ENCODE measurements at regions not wholly inside any gene's neighbourhood (a gene's known extent, or its start where the extent isn't known, plus 50 kb on each side); places are given as distances from the start of the nearest gene placed in this dataset.

- TF ChIP-seq CTCF (IDR thresholded peaks at IDR 0.05 in 2 of 3, conservative IDR thresholded peaks at IDR 0.05 in 1 of 3; ENCODE audit: borderline replicate concordance in 1 of 3, insufficient read depth in 1 of 3, low read depth in 2 of 3, low read length in 2 of 3) (no peak), ZFX (IDR thresholded peaks at IDR 0.05) (no peak), POLR2A (IDR thresholded peaks at IDR 0.05; ENCODE audit: borderline replicate concordance, extremely low read depth, insufficient read depth, insufficient read length) (no peak)
Observed at GRCh38 chr13:73991884-73992283, 142.3 kb downstream of the KLF12 start (continued).

- Histone ChIP-seq H3K9me3 (ENCODE audit: control insufficient read depth in 1 of 2, insufficient read depth in 1 of 2, low read depth in 1 of 2, low read length in 2 of 2) (no peaks in the 10 kb centered on the region), H3K36me3 (ENCODE audit: control insufficient read depth in 1 of 2, insufficient read depth in 2 of 2, low read length in 2 of 2) (no peaks in the 10 kb centered on the region), H3K9ac (ENCODE audit: low read length) (no peak overlapping the region), H3K27me3 (ENCODE audit: insufficient read depth, low read length) (no peaks in the 10 kb centered on the region), H4K20me1 (ENCODE audit: insufficient read depth) (no peaks in the 10 kb centered on the region), H3K79me2 (ENCODE audit: insufficient read depth, low read length) (no peaks in the 10 kb centered on the region), H3K4me2 (ENCODE audit: low read length) (no peak overlapping the region), H3K27ac (ENCODE audit: low read depth, low read length) (no peak overlapping the region), H2AFZ (ENCODE audit: low read depth, low read length, poor library complexity, severe bottlenecking) (no peak overlapping the region), H3K4me1 (ENCODE audit: control insufficient read depth in 1 of 2, insufficient read depth in 2 of 2, low read length in 2 of 2) (no peaks in the 10 kb centered on the region), H3K4me3 (replicated peaks in 1 of 2; ENCODE audit: low read depth in 1 of 2, low read length in 2 of 2) (no peak overlapping the region), H3K9me2 (ENCODE audit: insufficient read depth) (0 out of 2 replicates have a peak, but pooled peaks cover 2% of the 10 kb centered on the region)
- DNase-seq (ENCODE audit: low read depth, low spot score) = no peak
- intact Hi-C loops (cut with micrococcal nuclease) = no loop called here
- POLR2A ChIA-PET = no interaction called here
- TF ChIP-seq FOSL1 (IDR thresholded peaks at IDR 0.05; ENCODE audit: low read depth) = no peak
- TF ChIP-seq CTCF (IDR thresholded peaks at IDR 0.05 in 2 of 3, conservative IDR thresholded peaks at IDR 0.05 in 1 of 3; ENCODE audit: borderline replicate concordance in 1 of 3, insufficient read depth in 1 of 3, low read depth in 2 of 3, low read length in 2 of 3) = no peak
- no peak for TF ChIP-seq RAD21 (IDR thresholded peaks at IDR 0.05; ENCODE audit: low read depth)
- TF ChIP-seq EZH2 (IDR thresholded peaks at IDR 0.05) = no peak
- TF ChIP-seq YY1 (IDR thresholded peaks at IDR 0.05; ENCODE audit: extremely low read depth, insufficient replicate concordance, low read depth, low read length) = no peak
- TF ChIP-seq JUND (IDR thresholded peaks at IDR 0.05) = no peak
- TF ChIP-seq EGR1 (IDR thresholded peaks at IDR 0.05; ENCODE audit: low read depth) = no peak
- TF ChIP-seq ZFX (IDR thresholded peaks at IDR 0.05) = no peak
- no peak for TF ChIP-seq ATF3 (IDR thresholded peaks at IDR 0.05)
- no peak for TF ChIP-seq SRF (IDR thresholded peaks at IDR 0.05; ENCODE audit: low read depth)
- TF ChIP-seq EZH2phosphoT487 (IDR thresholded peaks at IDR 0.05; ENCODE audit: borderline replicate concordance) = no peak
- TF ChIP-seq ZNF274 (IDR thresholded peaks at IDR 0.05; ENCODE audit: low read depth, low read length) = no peak
- no peak for TF ChIP-seq CBX3 (IDR thresholded peaks at IDR 0.05; ENCODE audit: low read depth)
- no peak for TF ChIP-seq REST (IDR thresholded peaks at IDR 0.05; ENCODE audit: low read depth)
- no peak for TF ChIP-seq POLR2AphosphoS5 (IDR thresholded peaks at IDR 0.05; ENCODE audit: low read depth, low read length)
- no peak for TF ChIP-seq SIN3A (IDR thresholded peaks at IDR 0.05; ENCODE audit: low read depth)
- TF ChIP-seq POLR2A (IDR thresholded peaks at IDR 0.05; ENCODE audit: borderline replicate concordance, extremely low read depth, insufficient read depth, insufficient read length) = no peak
- CTCF ChIA-PET = no interaction called here
- RAD21 ChIA-PET (ENCODE audit: low non-redundant PET in 1 of 2, low total read pairs in 2 of 2, uncharacterized antibody in 2 of 2, unreplicated experiment in 2 of 2) = no interaction called here
- no peak for ATAC-seq
- no TSS peak for BruUV-seq (replicated peaks)
Observed at GRCh38 chr13:73991384-73991783, 142.8 kb downstream of the KLF12 start.

Data from HCT116 (cell line).